ENCODE measurements at regions not wholly inside any gene's neighbourhood (a gene's known extent, or its start where the extent isn't known, plus 50 kb on each side); places are given as distances from the start of the nearest gene placed in this dataset.

- no peaks in the 10 kb centered on the region for H3K27me3 ChIP-seq (ENCODE audit: control insufficient read depth in 1 of 2, insufficient read depth in 2 of 2, low read length in 1 of 2)
- H3K36me3 ChIP-seq (ENCODE audit: control insufficient read depth in 1 of 2, insufficient read depth in 2 of 2, low read length in 1 of 2) = no peaks in the 10 kb centered on the region
- H3K4me1 ChIP-seq (ENCODE audit: control insufficient read depth in 1 of 2, insufficient read depth in 2 of 2, low read length in 2 of 2) = no peaks in the 10 kb centered on the region
- no peak for DNase-seq
- WGBS, 2 donors = 71 to 77% methylated on average over 7 of the region's 7 CpGs
- no peak for ATAC-seq (ENCODE audit: low FRiP score)
- no peak overlapping the region for H3K4me3 ChIP-seq (ENCODE audit: low read length in 2 of 2)
- H3K9me3 ChIP-seq (ENCODE audit: control insufficient read depth, low read length) = peaks cover 1% of the 10 kb centered on the region
- intact Hi-C loops (cut with DNase I) = no loop called here
- no peak overlapping the region for H3K27ac ChIP-seq (ENCODE audit: low read depth in 1 of 2, low read length in 2 of 2)
Observed at GRCh38 chr18:70382017-70382416, 93.2 kb downstream of the SOCS6 start.

- WGBS, 2 donors = 74 to 77% methylated on average over 23 of the region's 23 CpGs
- Histone ChIP-seq H3K4me1 (ENCODE audit: control insufficient read depth in 1 of 2, insufficient read depth in 2 of 2, low read length in 2 of 2) (no peaks in the 10 kb centered on the region), H3K27me3 (ENCODE audit: control insufficient read depth in 1 of 2, insufficient read depth in 2 of 2, low read length in 1 of 2) (no peaks in the 10 kb centered on the region), H3K36me3 (ENCODE audit: control insufficient read depth in 1 of 2, insufficient read depth in 2 of 2, low read length in 1 of 2) (no peaks in the 10 kb centered on the region), H3K9me3 (ENCODE audit: control insufficient read depth, low read length) (peaks cover 1% of the 10 kb centered on the region), H3K4me3 (ENCODE audit: low read length in 2 of 2) (no peak overlapping the region), H3K27ac (ENCODE audit: low read depth in 1 of 2, low read length in 2 of 2) (no peak overlapping the region)
- no peak for DNase-seq
- intact Hi-C loops (cut with DNase I) = no loop called here
- no peak for ATAC-seq (ENCODE audit: low FRiP score)
Observed at GRCh38 chr18:70380915-70381896, 92.4 kb downstream of the SOCS6 start.

Measured in aorta (tissue), 5 donors.